ENCODE measurements at regions not wholly inside any gene's neighbourhood (a gene's known extent, or its start where the extent isn't known, plus 50 kb on each side); places are given as distances from the start of the nearest gene placed in this dataset.

GRCh38 chr3:10570196-10570946, 65.0 kb upstream of the ATP2B2 start:
- TF ChIP-seq CTCF (IDR thresholded peaks at IDR 0.05; ENCODE audit: insufficient read depth, low read length, poor library complexity, severe bottlenecking): no peak
- no peak for TF ChIP-seq EZH2phosphoT487 (conservative IDR thresholded peaks at IDR 0.05; ENCODE audit: low read length)
- Histone ChIP-seq H4K20me1 (ENCODE audit: low read depth, low read length) (no peaks in the 10 kb centered on the region), H3K27me3 (ENCODE audit: low read length) (no peaks in the 10 kb centered on the region), H3K27ac (ENCODE audit: low read depth, low read length) (no peak overlapping the region), H3K36me3 (ENCODE audit: low read length) (no peaks in the 10 kb centered on the region), H3K9me3 (ENCODE audit: insufficient read depth, low read length) (no peaks in the 10 kb centered on the region), H3K4me3 (ENCODE audit: insufficient read depth, low read length, poor library complexity, severe bottlenecking) (no peak overlapping the region), H3K9me2 (replicated peaks; ENCODE audit: insufficient read depth, low read length) (no peaks in the 10 kb centered on the region), H3F3A (ENCODE audit: insufficient read depth) (no peaks in the 10 kb centered on the region), H3K4me2 (ENCODE audit: low read depth, low read length, poor library complexity, severe bottlenecking) (no peak overlapping the region), H2AFZ (ENCODE audit: low read depth, low read length, severe bottlenecking) (no peak overlapping the region), H3K9ac (ENCODE audit: low read length) (no peak overlapping the region), H3K79me2 (ENCODE audit: insufficient read depth, low read length) (no peaks in the 10 kb centered on the region)

- no peaks in the 10 kb centered on the region for H3K27me3 ChIP-seq (ENCODE audit: low read length)
Measured at GRCh38 chr3:10574101-10574620, 68.8 kb upstream of the ATP2B2 start.

GRCh38 chr3:10575601-10576160, 70.3 kb upstream of the ATP2B2 start:
- Histone ChIP-seq H3K79me2 (ENCODE audit: insufficient read depth, low read length) (no peaks in the 10 kb centered on the region), H3F3A (ENCODE audit: insufficient read depth) (no peaks in the 10 kb centered on the region), H3K9me2 (replicated peaks; ENCODE audit: insufficient read depth, low read length) (no peaks in the 10 kb centered on the region), H3K36me3 (ENCODE audit: low read length) (no peaks in the 10 kb centered on the region), H3K27ac (ENCODE audit: low read depth, low read length) (no peak overlapping the region), H3K4me2 (ENCODE audit: low read depth, low read length, poor library complexity, severe bottlenecking) (no peak overlapping the region), H3K4me3 (ENCODE audit: insufficient read depth, low read length, poor library complexity, severe bottlenecking) (no peak overlapping the region), H4K20me1 (ENCODE audit: low read depth, low read length) (no peaks in the 10 kb centered on the region), H2AFZ (ENCODE audit: low read depth, low read length, severe bottlenecking) (no peak overlapping the region), H3K9me3 (ENCODE audit: insufficient read depth, low read length) (no peaks in the 10 kb centered on the region), H3K27me3 (ENCODE audit: low read length) (no peaks in the 10 kb centered on the region), H3K9ac (ENCODE audit: low read length) (no peak overlapping the region)
- TF ChIP-seq CTCF (IDR thresholded peaks at IDR 0.05; ENCODE audit: insufficient read depth, low read length, poor library complexity, severe bottlenecking) (no peak), EZH2phosphoT487 (conservative IDR thresholded peaks at IDR 0.05; ENCODE audit: low read length) (no peak)

More at GRCh38 chr3:10574101-10574620, 68.8 kb upstream of the ATP2B2 start:
- H3K36me3 ChIP-seq (ENCODE audit: low read length): no peaks in the 10 kb centered on the region
- no peak overlapping the region for H3K9ac ChIP-seq (ENCODE audit: low read length)
- H4K20me1 ChIP-seq (ENCODE audit: low read depth, low read length): no peaks in the 10 kb centered on the region
- H3K9me3 ChIP-seq (ENCODE audit: insufficient read depth, low read length): no peaks in the 10 kb centered on the region
- no peak overlapping the region for H3K4me3 ChIP-seq (ENCODE audit: insufficient read depth, low read length, poor library complexity, severe bottlenecking)
- H3K27ac ChIP-seq (ENCODE audit: low read depth, low read length): no peak overlapping the region
- no peak overlapping the region for H2AFZ ChIP-seq (ENCODE audit: low read depth, low read length, severe bottlenecking)
- H3K79me2 ChIP-seq (ENCODE audit: insufficient read depth, low read length): no peaks in the 10 kb centered on the region
- TF ChIP-seq CTCF (IDR thresholded peaks at IDR 0.05; ENCODE audit: insufficient read depth, low read length, poor library complexity, severe bottlenecking) (no peak), EZH2phosphoT487 (conservative IDR thresholded peaks at IDR 0.05; ENCODE audit: low read length) (no peak)
- no peak overlapping the region for H3K4me2 ChIP-seq (ENCODE audit: low read depth, low read length, poor library complexity, severe bottlenecking)
- no peaks in the 10 kb centered on the region for H3F3A ChIP-seq (ENCODE audit: insufficient read depth)
- no peaks in the 10 kb centered on the region for H3K9me2 ChIP-seq (replicated peaks; ENCODE audit: insufficient read depth, low read length)

Measured in SU-DHL-6 (cell line).